Pulmonary artery endothelial cell (primary cell): ENCODE measurements at regions not wholly inside any gene's neighbourhood (a gene's known extent, or its start where the extent isn't known, plus 50 kb on each side); places are given as distances from the start of the nearest gene placed in this dataset.
"Not testable (repeated sequence)": the region's sequence is repeated elsewhere in the genome, so short reads cannot be mapped to it uniquely, and the experiment has no call there.

Experiments used
- DNase-seq: peaks from one replicate; pipeline ENCODE4 v3.0.0-alpha.2; 2011; ENCODE audit warnings: low read depth, low spot score

DNA sequence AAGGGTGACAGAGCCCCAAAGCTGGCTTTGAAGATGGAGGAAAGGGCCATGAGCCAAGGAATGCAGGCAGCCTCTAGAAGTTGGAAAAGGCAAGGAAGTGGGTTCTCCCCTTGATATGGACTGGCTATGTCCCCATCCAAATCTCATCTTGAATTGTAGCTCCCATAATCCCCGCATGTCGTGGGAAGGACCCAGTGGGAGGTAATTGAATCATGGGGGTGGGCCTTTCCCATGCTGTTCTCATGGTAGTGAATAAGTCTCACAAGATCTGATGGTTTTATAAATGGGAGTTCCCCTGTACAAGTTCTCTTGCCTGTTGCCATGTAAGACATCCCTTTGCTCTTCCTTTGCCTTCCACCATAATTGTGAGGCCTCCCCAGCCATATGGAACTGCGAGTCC, 65.0 kb upstream of the NANOS1 start:
- not testable (repeated sequence) for DNase-seq

DNA sequence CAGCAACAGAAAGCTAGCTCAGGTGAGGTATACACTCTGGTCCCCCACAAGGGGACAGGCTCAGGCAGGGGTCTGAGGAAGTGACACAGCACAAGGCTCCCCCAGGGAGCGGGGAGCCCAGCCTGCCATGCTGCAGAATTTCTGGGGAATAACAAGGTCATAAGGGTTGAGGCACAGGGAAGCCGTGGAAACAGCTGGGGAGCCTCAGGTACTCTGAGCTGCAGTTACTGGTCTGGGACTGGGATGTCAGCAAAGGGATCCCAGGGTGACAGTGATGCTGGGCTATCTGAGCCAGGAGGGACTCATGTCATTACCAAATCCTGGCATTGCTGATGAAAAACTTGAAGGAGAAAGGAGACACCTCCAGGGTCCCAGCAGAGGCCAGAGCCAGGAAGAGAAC, 64.4 kb upstream of the NANOS1 start:
- DNase-seq, result no peak

- no peak for DNase-seq
These were observed 63.9 kb upstream of the NANOS1 start for GRCh38 chr10:118965645-118966044.

DNA sequence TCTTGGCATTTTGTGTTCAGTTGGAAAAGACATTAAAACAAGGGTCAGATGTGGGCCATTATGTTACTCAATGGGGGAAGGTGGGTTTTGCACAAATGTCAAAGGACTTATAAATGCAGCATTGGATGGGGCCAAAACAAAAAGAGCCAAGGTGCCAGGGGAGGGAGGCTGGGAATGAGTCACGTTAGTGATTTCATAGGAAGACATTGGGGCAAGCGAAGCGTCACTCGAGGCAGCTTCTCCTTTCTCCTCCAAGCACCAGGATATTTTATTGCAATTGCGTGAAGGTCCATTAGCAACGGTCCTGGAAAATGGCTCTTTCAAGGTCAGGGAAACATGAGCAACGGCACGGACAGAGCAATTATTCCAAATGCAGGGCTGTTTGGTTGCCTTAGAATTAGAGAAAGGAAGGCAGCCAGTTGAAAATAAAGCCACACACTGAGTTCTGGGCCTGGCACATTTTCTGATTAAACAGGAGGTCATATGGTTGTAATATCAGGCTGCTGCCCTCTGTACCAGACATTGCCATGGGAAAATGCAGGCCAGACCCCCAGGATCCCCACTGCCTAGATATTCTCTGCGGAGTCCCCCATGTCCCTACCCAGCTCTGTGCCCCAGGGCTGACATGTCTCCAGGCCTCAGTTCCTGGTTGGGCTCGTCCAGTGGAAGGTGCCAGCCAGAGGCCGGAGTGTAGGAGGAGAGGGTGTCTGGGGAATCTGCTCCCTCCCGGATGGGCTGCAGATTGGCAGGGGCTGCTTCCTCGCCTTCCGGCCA, 63.3 kb upstream of the NANOS1 start:
- no peak for DNase-seq

GRCh38 chr10:118966850-118967125, 62.7 kb upstream of the NANOS1 start:
- DNase-seq, result no peak

DNA sequence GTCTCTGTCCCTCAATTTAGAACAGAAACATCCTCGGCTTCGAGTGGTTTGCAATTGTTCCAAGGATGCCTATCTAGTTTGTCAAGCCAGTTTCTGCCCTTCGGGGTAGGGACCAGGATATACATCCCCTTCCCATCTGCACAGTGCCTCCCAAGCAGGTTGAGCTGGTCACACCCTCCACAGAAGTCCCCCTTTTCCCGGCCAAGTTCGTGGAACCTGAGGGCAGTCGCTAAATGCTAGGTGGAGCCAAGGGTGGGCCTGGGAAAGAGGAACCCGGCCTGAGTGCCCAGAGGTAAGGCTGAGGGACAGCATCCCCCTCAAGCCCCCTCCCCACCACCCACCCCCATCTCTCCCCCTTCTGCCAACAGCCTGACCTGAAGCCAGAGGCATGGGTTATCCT, 62.4 kb upstream of the NANOS1 start:
- no peak for DNase-seq

GRCh38 chr10:118968060-118968459, 61.5 kb upstream of the NANOS1 start:
- DNase-seq, result no peak

DNA sequence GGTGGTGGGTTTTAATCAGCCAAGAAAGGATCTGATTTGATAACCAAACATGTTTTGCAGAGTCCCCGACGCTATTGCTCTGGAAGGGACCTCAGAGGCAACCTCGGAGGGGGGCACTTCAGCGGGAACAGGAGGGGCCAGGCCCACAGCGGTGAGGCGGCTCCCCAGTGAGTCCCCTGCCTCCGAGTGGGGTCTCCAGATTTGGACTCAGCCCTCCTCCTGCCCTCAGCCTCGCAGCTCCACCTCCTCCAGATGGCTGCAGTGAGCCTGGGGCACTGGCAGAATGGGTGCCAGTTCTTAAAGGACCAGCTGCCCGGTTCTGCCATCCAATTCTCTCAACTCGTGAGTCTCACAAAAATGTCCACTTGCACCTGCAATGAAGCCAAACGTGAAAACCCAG, 61.0 kb upstream of the NANOS1 start:
- DNase-seq, result no peak

GRCh38 chr10:118969014-118969413, 60.5 kb upstream of the NANOS1 start:
- no peak for DNase-seq

- no peak for DNase-seq
These were observed 58.7 kb upstream of the NANOS1 start for GRCh38 chr10:118970770-118971169.

DNA sequence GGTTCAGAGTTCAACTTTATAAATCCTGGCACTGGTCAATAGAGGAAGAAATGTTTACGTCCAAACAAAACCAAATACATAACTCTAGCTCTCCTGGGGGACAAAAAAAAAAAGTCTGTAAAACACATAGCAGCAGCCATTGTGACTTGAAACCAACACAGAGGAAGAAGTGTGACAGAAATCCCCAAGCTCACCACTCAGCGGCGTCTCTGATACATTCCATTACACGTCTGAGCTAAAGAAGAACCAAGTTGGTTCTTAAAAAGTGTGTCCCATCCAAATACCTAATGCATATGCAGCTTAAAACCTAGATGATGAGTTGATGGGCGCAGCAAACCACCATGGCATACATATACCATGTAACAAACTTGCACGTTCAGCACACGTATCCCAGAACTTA, 58.3 kb upstream of the NANOS1 start:
- no peak for DNase-seq

DNA sequence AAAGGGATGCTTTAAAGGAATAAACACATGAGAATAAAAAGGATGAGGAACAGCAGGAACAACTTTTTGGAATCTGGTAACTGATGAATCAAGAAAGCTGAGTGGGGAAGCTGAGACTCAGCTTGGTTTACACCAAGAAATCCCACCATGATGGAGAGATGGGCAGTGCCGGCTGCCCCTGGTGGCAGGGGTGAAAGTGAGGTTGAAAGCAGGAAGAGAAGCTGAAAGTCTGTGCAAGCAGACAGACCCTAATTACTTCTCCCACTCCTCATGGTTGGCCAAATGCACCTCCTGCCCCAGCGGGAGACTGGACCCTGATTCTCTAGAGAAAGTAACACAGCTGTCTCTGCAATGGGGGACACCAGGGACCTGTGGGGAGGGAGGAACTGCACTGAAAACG, 57.6 kb upstream of the NANOS1 start:
- no peak for DNase-seq

DNA sequence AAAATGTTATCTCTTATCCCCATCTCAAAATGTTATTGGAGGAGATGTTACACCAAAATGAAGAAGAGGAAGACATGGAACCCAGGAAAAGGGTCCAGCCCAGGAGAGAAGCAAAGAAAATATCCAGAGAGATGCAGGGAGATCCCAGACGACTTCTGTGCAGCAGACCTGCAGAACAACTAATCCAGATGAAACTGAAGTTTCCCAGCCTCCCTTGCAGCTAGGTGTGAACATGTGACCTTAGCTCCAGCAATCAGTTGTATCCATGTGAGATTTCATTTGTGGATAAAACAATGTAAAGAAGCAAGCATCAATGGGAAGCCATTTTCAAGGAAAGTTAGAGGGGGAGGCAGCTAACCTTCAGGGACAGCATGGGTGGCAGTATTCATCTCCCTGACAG, 55.8 kb upstream of the NANOS1 start:
- no peak for DNase-seq

DNA sequence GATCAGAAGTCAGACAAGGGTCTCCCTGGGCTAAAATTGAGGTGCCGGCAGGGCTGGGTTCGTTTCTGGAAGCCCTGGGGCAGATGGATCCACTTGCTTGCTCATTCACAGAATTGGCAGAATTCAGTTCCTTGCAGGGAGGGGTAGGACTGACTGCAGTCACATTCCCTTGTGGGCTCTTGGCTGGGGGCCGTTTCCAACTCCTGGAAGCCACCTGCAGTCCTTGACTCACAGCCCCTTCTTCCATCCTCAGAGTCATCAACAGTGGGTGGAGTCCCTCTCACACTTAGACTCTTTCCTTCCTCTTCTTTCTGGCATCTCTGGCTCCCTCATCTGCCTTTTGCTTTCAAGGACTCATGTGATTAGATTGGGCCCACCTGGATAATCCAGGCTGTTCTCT, 54.6 kb upstream of the NANOS1 start:
- no peak for DNase-seq

GRCh38 chr10:118976219-118976618, 53.3 kb upstream of the NANOS1 start:
- DNase-seq, result not testable (repeated sequence)

GRCh38 chr10:118977022-118977599, 52.4 kb upstream of the NANOS1 start:
- no peak for DNase-seq

DNA sequence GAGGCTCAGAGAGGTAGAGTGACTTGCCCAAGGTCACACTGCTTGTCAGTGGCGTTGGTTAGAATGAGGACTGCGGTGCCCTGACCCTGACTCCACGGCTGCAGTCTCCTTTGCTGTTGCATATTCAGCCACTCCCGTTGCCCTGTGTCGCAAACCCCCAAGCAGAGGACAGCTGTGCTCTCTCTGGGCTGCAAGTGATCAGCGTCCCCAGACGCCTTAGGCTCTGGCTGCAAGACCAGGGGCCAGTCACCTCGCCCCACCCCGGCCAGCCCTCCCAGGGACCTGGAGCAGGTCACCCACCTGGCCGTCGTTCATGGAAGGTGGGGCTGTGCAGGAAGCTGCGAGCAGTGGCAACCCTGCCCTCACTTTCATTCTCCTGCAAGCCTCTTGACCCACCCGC, 51.7 kb upstream of the NANOS1 start:
- DNase-seq, result no peak

- no peak for DNase-seq
These were observed 51.1 kb upstream of the NANOS1 start for GRCh38 chr10:118978316-118978997.

GRCh38 chr10:118978998-118979350, 50.5 kb upstream of the NANOS1 start:
- no peak for DNase-seq

- no peak for DNase-seq
These were observed 49.9 kb upstream of the NANOS1 start for GRCh38 chr10:118979661-118980060.
